GM21381 (cell line): ENCODE measurements at regions not wholly inside any gene's neighbourhood (a gene's known extent, or its start where the extent isn't known, plus 50 kb on each side); places are given as distances from the start of the nearest gene placed in this dataset.
"Not testable (repeated sequence)": the region's sequence is repeated elsewhere in the genome, so short reads cannot be mapped to it uniquely, and the experiment has no call there.

Experiments used
- ATAC-seq: cut with Tn5 transposase; IDR thresholded peaks from one replicate; pipeline ENCODE4 v1.9.1; 2021; ENCODE audit warnings: mild to moderate bottlenecking, moderate library complexity; ENCODE audit not compliant: unreplicated experiment

DNA sequence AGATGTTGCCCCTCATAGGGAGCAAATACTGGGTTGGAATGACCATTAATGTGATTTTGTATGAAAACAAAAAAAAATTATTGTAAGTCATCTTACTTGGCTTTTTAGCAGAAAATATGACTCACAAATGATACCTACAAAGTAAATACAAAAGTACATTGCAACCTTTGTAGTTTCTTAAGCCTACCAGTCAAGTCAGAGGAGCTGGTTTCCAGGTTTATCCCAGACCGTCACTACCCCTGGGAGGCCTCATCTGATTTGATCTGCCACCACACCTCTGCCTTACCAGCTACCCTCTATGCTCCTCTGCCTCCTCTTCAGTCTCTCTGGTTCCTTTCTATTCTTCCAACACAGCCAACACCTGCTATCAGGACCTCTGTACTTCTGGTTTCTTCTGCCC, 349.9 kb upstream of the CCNH start:
- ATAC-seq: no peak

GRCh38 chr5:87756951-87757350, 344.2 kb upstream of the CCNH start:
- ATAC-seq: no peak

GRCh38 chr5:87755360-87755759, 342.6 kb upstream of the CCNH start:
- ATAC-seq: no peak

DNA sequence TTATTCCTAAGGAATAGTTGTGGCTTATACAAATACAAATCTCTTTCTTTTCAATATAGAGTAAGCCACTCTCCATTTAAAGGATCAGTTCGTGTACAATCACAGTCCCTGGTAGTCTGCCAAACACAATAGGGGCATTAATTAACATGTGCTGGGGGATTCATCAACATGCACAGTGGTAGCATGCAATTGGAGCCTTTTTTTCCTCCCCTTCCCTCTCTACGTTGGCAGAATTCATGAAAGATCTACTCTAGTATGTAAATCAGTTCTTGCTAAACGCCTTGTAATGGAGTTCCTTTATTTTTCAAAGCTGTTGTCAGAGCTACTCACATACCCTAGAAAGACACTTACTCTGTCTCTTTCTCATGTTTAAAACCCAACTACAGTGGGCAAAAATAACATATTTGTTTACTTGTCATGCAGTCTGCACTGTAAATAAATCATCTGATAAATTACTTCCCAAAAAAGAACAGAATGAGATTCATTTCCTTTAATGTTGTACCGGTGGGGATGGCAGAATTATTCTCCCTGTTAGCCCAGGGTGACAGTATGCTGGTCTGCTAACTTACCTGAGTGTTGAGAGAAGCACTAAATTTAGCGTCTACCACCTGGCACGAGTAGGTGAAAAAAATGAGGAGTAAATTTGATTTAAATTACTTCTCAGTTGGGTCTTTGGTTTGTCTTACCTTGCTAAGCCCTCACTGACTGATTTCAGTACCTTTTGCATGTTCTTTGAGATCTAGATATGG, 341.5 kb upstream of the CCNH start:
- no peak for ATAC-seq

- no peak for ATAC-seq
Observed at GRCh38 chr5:87752362-87752761, 339.6 kb upstream of the CCNH start.

GRCh38 chr5:87751824-87752223, 339.1 kb upstream of the CCNH start:
- no peak for ATAC-seq

- ATAC-seq: no peak
Observed at GRCh38 chr5:87746891-87747377, 334.2 kb upstream of the CCNH start.

GRCh38 chr5:87746341-87746740, 333.6 kb upstream of the CCNH start:
- no peak for ATAC-seq

DNA sequence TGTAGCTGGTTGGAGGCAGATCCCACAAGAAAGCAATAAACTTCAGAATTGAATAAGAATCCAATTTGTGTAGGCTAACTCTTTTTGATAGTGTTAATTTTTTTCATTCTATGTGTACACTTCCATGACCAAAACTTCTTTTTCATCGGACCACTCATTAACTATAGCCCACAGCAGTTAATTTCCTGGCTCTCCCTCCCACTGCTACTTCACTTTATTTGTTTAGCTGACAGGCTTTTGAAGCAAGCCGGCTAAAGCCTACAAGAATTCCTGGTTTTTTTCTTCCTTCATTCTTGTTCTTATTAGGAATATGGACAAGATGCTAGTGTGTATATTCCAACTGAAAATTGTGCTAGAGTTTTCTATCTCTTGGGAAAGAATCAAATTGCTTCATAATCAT, 329.2 kb upstream of the CCNH start:
- ATAC-seq: no peak

GRCh38 chr5:87735923-87736322, 323.2 kb upstream of the CCNH start:
- ATAC-seq: no peak

GRCh38 chr5:87733897-87734296, 321.2 kb upstream of the CCNH start:
- no peak for ATAC-seq

GRCh38 chr5:87732875-87733768, 320.4 kb upstream of the CCNH start:
- no peak for ATAC-seq

- no peak for ATAC-seq
Observed at GRCh38 chr5:87729781-87730180, 317.1 kb upstream of the CCNH start.

GRCh38 chr5:87722286-87722685, 309.6 kb upstream of the CCNH start:
- no peak for ATAC-seq

DNA sequence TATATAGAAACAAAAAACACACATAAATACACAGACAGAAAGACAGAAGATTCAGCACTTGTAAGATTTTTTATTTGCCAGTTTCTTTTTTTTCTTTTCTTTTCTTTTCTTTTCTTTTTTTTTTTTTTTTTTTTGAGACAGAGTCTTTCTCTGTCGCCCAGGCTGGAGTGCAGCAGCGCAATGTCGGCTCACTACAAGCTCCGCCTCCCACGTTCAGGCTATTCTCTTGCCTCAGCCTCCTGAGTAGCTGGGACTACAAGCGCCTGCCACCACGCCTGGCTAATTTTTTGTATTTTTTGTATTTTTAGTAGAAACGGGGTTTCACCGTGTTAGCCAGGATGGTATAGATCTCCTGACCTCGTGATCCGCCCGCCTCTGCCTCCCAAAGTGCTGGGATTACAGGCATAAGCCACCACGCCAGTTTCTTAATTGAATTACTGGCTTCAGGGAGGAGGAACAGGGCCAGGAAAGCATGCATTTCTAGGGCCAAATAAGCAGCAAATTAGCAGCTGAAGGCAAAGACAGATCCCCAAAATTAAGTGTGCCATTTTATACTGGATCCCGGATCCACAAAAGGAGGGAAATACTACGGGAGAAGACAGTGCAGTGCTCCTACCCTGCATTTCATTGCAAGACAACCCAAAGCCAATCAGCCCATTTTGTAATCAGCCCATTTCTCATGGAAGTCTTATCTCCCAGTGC, 305.6 kb upstream of the CCNH start:
- ATAC-seq: not testable (repeated sequence)

DNA sequence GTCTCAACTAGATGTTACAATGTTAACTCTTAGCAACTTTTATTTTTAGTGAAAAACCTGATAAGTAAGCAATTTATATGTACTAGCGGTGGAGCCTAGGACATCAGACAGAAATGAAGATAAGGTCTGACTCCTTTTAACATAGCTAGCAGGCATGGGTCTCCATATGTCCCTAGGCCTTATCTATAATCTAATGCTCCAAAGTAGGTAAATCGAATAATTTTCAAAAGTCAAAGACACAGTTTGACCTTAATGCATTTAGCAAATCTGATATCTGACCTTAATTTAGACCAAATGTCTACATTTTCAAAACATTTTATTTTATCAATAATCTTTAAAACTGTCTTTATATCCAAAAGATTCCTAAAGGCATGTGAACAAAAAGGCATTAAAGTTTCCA, 305.0 kb upstream of the CCNH start:
- no peak for ATAC-seq

- no peak for ATAC-seq
Observed at GRCh38 chr5:87705876-87706275, 293.1 kb upstream of the CCNH start.

DNA sequence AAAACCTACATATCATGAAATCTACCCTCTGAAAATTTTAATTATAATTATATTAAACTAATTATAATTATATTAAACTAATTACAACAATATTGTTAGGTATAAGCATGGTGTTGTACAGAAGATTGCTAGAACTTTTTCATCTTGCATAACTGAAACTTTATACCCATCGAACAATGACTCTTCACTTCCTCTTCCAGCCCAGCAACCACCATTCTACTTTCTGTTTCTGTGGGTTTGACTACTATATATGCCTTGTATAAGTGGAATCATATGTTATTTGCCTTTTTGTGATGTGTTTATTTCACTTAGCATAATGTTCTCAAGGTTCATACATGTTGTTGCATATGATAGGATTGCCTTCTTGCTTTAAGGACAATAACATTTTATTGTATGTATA, 274.2 kb upstream of the CCNH start:
- peak; percentile 97 for ATAC-seq

- ATAC-seq: no peak
Observed at GRCh38 chr5:87686018-87686417, 273.3 kb upstream of the CCNH start.

DNA sequence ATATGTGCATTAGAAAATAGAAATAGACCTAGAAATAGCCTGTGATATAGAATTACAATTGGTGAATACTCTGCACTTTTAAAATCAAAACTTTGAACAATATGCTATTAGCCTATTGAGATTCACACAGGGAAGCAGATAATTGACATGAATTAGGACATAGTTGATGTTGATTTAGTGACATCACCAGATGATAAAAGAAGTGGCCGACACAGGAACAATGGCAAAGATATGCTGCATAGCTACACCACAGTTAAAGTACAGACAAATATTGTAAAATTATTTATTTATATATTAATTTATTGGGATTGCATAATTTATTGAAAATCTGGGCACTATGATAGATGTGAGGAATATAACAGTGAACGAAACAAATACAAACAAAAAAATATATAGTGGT, 261.5 kb upstream of the CCNH start:
- no peak for ATAC-seq

DNA sequence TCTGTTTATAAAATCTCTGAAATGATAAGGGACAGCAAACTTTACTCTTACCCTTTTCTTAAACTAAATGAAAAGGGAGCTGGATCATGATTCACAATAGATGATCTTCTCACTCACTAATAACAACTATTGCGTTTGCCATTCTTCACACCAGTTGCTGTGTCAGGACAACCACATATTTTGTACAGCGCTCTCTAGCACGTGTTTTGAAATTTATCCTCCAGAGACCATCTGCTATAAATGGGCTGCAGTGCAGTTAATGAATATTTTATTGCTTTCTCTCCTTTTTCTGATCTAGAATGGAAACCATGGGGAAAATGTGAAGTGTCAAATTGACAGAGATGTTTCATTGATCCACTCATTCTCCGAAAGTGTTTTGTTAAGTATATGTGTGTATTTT, 258.4 kb upstream of the CCNH start:
- no peak for ATAC-seq
